ENCODE measurements at regions not wholly inside any gene's neighbourhood (a gene's known extent, or its start where the extent isn't known, plus 50 kb on each side); places are given as distances from the start of the nearest gene placed in this dataset.

GRCh38 chrX:110408949-110409588 lies 50.4 kb downstream of the RTL9 start:
- no peak for FAIRE-seq

- FAIRE-seq: no peak
Measured at GRCh38 chrX:110409925-110410324, 51.3 kb downstream of the RTL9 start.

GRCh38 chrX:110410603-110411002 lies 52.0 kb downstream of the RTL9 start:
- FAIRE-seq: no peak

GRCh38 chrX:110412971-110413726 lies 54.5 kb downstream of the RTL9 start:
- no peak for FAIRE-seq

- FAIRE-seq: no peak
Measured at GRCh38 chrX:110413727-110414124, 55.1 kb downstream of the RTL9 start.

- no peak for FAIRE-seq
Measured at GRCh38 chrX:110414273-110414672, 55.6 kb downstream of the RTL9 start.

- FAIRE-seq: no peak
Measured at GRCh38 chrX:110414679-110415439, 56.2 kb downstream of the RTL9 start.

GRCh38 chrX:110415440-110416170 lies 57.0 kb downstream of the RTL9 start:
- FAIRE-seq: no peak

GRCh38 chrX:110417128-110417527 lies 58.5 kb downstream of the RTL9 start:
- FAIRE-seq: no peak

GRCh38 chrX:110418316-110419235 lies 59.9 kb downstream of the RTL9 start:
- FAIRE-seq: no peak

- FAIRE-seq: no peak
Measured at GRCh38 chrX:110419512-110419911, 60.9 kb downstream of the RTL9 start.

- FAIRE-seq: no peak
Measured at GRCh38 chrX:110420771-110421499, 62.3 kb downstream of the RTL9 start.

- FAIRE-seq: no peak
Measured at GRCh38 chrX:110421500-110422455, 63.1 kb downstream of the RTL9 start.

GRCh38 chrX:110425222-110426154 lies 66.8 kb downstream of the RTL9 start:
- no peak for FAIRE-seq

GRCh38 chrX:110426155-110426504 lies 67.5 kb downstream of the RTL9 start:
- FAIRE-seq: no peak

- no peak for FAIRE-seq
Measured at GRCh38 chrX:110427076-110427475, 68.4 kb downstream of the RTL9 start.

- no peak for FAIRE-seq
Measured at GRCh38 chrX:110428144-110428543, 69.5 kb downstream of the RTL9 start.

GRCh38 chrX:110430293-110431076 lies 71.8 kb downstream of the RTL9 start:
- no peak for FAIRE-seq

All from endometrium (tissue), 2 donors.